Erythroblast (primary cell): ENCODE measurements at regions not wholly inside any gene's neighbourhood (a gene's known extent, or its start where the extent isn't known, plus 50 kb on each side); places are given as distances from the start of the nearest gene placed in this dataset.

Experiments used
- GATA1 ChIP-seq: IDR thresholded peaks from 2 replicates; pipeline ENCODE4 v1.6.1; 2011; ENCODE audit warnings: low read depth, mild to moderate bottlenecking, control low read depth, low read length, moderate library complexity
- POLR2A ChIP-seq: IDR thresholded peaks from 2 replicates; pipeline ENCODE4 v1.6.1; 2011; ENCODE audit warnings: mild to moderate bottlenecking, low read length

- no peak for TF ChIP-seq POLR2A
- no peak for TF ChIP-seq GATA1
These were observed 317.4 kb upstream of the TNRC6C start for GRCh38 chr17:77640916-77641605.
